ENCODE measurements at regions not wholly inside any gene's neighbourhood (a gene's known extent, or its start where the extent isn't known, plus 50 kb on each side); places are given as distances from the start of the nearest gene placed in this dataset.

DNA sequence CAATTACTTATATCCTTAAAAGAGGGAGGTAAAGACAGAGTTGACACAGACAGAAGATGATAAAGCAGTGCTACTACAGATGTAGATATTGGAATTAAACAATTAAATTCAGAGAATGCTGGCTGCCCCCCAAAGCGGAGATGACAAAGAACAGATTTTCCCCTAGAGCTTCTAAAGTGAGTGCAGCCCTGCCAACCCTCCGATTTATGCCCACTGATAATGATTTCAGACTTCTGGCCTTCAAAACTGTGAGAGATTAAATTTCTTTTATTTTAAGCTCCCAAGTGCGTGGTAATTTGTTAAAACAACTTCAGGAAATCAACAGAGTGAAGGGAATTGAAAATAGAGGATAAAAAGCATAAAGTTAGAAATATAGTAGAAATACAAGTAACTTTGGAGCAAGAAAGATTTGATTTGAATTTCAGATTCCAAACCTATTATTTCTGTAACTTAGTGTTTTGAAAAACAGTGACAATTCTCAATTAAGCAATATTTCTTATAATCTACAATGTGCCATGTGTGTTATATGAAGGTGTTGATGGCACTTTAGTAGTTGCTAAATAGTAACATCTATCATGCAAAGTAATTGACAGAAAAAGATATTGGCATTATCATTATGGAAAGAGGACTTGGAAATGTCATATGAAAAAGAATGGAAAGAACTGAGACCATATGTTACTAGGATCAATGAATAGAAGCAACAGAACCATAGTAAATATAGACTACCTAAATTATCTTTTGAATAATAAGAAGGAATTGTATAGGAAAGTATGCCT is 946.4 kb upstream of the PTPRD start:
- H3K4me1 ChIP-seq (ENCODE audit: insufficient read depth): no peaks in the 10 kb centered on the region
- H2AFZ ChIP-seq: no peak overlapping the region
- no peak overlapping the region for H3K4me2 ChIP-seq
- H3K27ac ChIP-seq: no peak overlapping the region
- H4K20me1 ChIP-seq (ENCODE audit: insufficient read depth, poor library complexity, severe bottlenecking): no peaks in the 10 kb centered on the region
- H3K9me3 ChIP-seq (ENCODE audit: low read depth): no peaks in the 10 kb centered on the region
- no peak for DNase-seq (ENCODE audit: low spot score)
- WGBS (ENCODE audit: low lambda C conversion rate, missing lambda C conversion rate): 58% methylated on average over 3 of the region's 3 CpGs
- TF ChIP-seq EZH2phosphoT487 (IDR thresholded peaks at IDR 0.05; ENCODE audit: low read depth, severe bottlenecking, unreplicated experiment) (no peak), CTCF (IDR thresholded peaks at IDR 0.05; ENCODE audit: poor library complexity) (no peak), EZH2 (IDR thresholded peaks at IDR 0.05; ENCODE audit: borderline replicate concordance) (no peak)
- no peaks in the 10 kb centered on the region for H3K9me2 ChIP-seq (replicated peaks; ENCODE audit: insufficient read depth)
- H3K79me2 ChIP-seq: no peaks in the 10 kb centered on the region
- no peak overlapping the region for H3K4me3 ChIP-seq
- no peaks in the 10 kb centered on the region for H3K27me3 ChIP-seq
- no peaks in the 10 kb centered on the region for H3K36me3 ChIP-seq (replicated peaks; ENCODE audit: insufficient read depth, low read depth)

GRCh38 chr9:11577522-11577921 is 964.7 kb upstream of the PTPRD start:
- H3K4me2 ChIP-seq: no peak overlapping the region
- no peaks in the 10 kb centered on the region for H3K79me2 ChIP-seq
- H2AFZ ChIP-seq: no peak overlapping the region
- no peak for DNase-seq (ENCODE audit: low spot score)
- H3K27me3 ChIP-seq: no peaks in the 10 kb centered on the region
- H3K27ac ChIP-seq: no peak overlapping the region
- no peaks in the 10 kb centered on the region for H3K4me1 ChIP-seq (ENCODE audit: insufficient read depth)
- no peak for TF ChIP-seq EZH2 (IDR thresholded peaks at IDR 0.05; ENCODE audit: borderline replicate concordance)
- TF ChIP-seq CTCF (IDR thresholded peaks at IDR 0.05; ENCODE audit: poor library complexity): no peak
- TF ChIP-seq EZH2phosphoT487 (IDR thresholded peaks at IDR 0.05; ENCODE audit: low read depth, severe bottlenecking, unreplicated experiment): no peak
- H3K9me3 ChIP-seq (ENCODE audit: low read depth): no peaks in the 10 kb centered on the region
- no peaks in the 10 kb centered on the region for H3K36me3 ChIP-seq (replicated peaks; ENCODE audit: insufficient read depth, low read depth)
- H3K4me3 ChIP-seq: no peak overlapping the region
- H3K9me2 ChIP-seq (replicated peaks; ENCODE audit: insufficient read depth): no peaks in the 10 kb centered on the region
- whole genome bisulfite sequencing (ENCODE audit: low lambda C conversion rate, missing lambda C conversion rate): 67% methylated on average over 2 of the region's 2 CpGs
- H4K20me1 ChIP-seq (ENCODE audit: insufficient read depth, poor library complexity, severe bottlenecking): no peaks in the 10 kb centered on the region

DNA sequence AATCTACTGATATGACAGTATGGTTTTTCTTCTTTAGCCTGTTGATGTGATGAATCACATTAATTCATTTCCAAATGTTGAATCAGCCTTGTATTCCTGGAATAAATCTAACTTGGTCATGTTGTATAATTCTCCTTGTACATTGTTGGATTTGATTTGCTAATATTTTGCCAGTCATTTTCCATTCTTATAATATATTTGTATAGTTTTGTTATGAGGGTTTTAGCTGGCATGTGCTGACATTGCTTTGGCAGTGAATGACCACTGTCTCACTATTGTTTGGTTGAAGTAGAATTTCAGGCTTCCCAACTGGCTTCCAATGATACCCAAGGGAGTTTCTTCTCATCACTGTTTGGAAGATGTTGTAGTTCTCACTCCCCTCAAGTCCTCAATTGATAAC is 983.0 kb upstream of the PTPRD start:
- Histone ChIP-seq H3K27me3 (no peaks in the 10 kb centered on the region), H3K27ac (no peak overlapping the region), H3K79me2 (no peaks in the 10 kb centered on the region), H3K4me1 (ENCODE audit: insufficient read depth) (no peaks in the 10 kb centered on the region), H3K9me3 (ENCODE audit: low read depth) (no peaks in the 10 kb centered on the region), H3K4me2 (no peak overlapping the region), H2AFZ (no peak overlapping the region), H3K9me2 (replicated peaks; ENCODE audit: insufficient read depth) (no peaks in the 10 kb centered on the region), H3K4me3 (no peak overlapping the region), H3K36me3 (replicated peaks; ENCODE audit: insufficient read depth, low read depth) (no peaks in the 10 kb centered on the region), H4K20me1 (ENCODE audit: insufficient read depth, poor library complexity, severe bottlenecking) (no peaks in the 10 kb centered on the region)
- TF ChIP-seq EZH2 (IDR thresholded peaks at IDR 0.05; ENCODE audit: borderline replicate concordance) (no peak), EZH2phosphoT487 (IDR thresholded peaks at IDR 0.05; ENCODE audit: low read depth, severe bottlenecking, unreplicated experiment) (no peak), CTCF (IDR thresholded peaks at IDR 0.05; ENCODE audit: poor library complexity) (no peak)
- DNase-seq (ENCODE audit: low spot score): no peak

All from hepatocyte (in vitro differentiated cells).